IMR-90 (cell line): ENCODE measurements at regions not wholly inside any gene's neighbourhood (a gene's known extent, or its start where the extent isn't known, plus 50 kb on each side); places are given as distances from the start of the nearest gene placed in this dataset.
A peak's percentile ranks its signal among the peaks of the same experiment; 100 is the strongest.

Source experiments
- ATAC-seq: fragments of 200-7000 bp; cut with Tn5 transposase; 2 replicates; pipeline ENCODE4 v1.9.1; 2020; ENCODE audit warnings: low read depth, mild to moderate bottlenecking, moderate library complexity
- BruUV-seq: library from RNA; stranded (reverse); fragments of 400-500 nt; replicated peaks from 2 replicates; lab custom pipeline; 2021; lab: Mats Ljungman, UMichigan
- CTCF ChIA-PET: fragments of 300-600 bp; formaldehyde crosslinking; extraction: SDS; loops from one replicate; lab custom pipeline; 2021; ENCODE audit warnings: antibody characterized with exemption; lab: Yijun Ruan, JAX
- POLR2A ChIA-PET: fragments of 300-600 bp; sonication (Branson Sonifier 250); formaldehyde crosslinking; loops from one replicate; lab custom pipeline; 2022; ENCODE audit warnings: antibody characterized with exemption; ENCODE audit not compliant: unreplicated experiment; lab: Charles Lee
- DNase-seq: peaks from one replicate; pipeline ENCODE4 v3.0.0; 2013
- H2AFZ ChIP-seq: replicated peaks from 2 replicates; pipeline ENCODE3; 2013; ENCODE audit warnings: low read length, mild to moderate bottlenecking; ENCODE audit not compliant: poor library complexity
- H2AK5ac ChIP-seq: 2 replicates; pipeline ENCODE4 v1.6.1; 2013; ENCODE audit warnings: low read depth, low read length, inconsistent platforms
- H2AK9ac ChIP-seq: replicated peaks from 2 replicates; pipeline ENCODE3; 2013; ENCODE audit warnings: mild to moderate bottlenecking, low read depth, low read length, moderate library complexity; ENCODE audit not compliant: poor library complexity
- H2BK120ac ChIP-seq: 2 replicates; pipeline ENCODE4 v1.6.1; 2013; ENCODE audit warnings: low read depth, low read length, inconsistent platforms
- H2BK15ac ChIP-seq: 3 replicates; pipeline ENCODE4 v1.6.1; 2013; ENCODE audit warnings: low read depth, low read length, inconsistent platforms
- H2BK20ac ChIP-seq: 2 replicates; pipeline ENCODE4 v1.6.1; 2013; ENCODE audit warnings: low read depth, mild to moderate bottlenecking, inconsistent platforms, low read length, moderate library complexity
- H2BK5ac ChIP-seq: 2 replicates; pipeline ENCODE4 v1.6.1; 2013; ENCODE audit warnings: mild to moderate bottlenecking, low read depth, low read length, inconsistent platforms; ENCODE audit not compliant: poor library complexity, severe bottlenecking
- H3K14ac ChIP-seq: replicated peaks from 2 replicates; pipeline ENCODE4 v1.6.1; 2013; ENCODE audit warnings: low read depth, low read length, inconsistent platforms
- H3K18ac ChIP-seq: 2 replicates; pipeline ENCODE4 v1.6.1; 2013; ENCODE audit warnings: low read depth, low read length, control low read depth
- H3K23ac ChIP-seq: 2 replicates; pipeline ENCODE4 v1.6.1; 2013; ENCODE audit warnings: low read depth, low read length, inconsistent platforms
- H3K27ac ChIP-seq: 2 replicates; pipeline ENCODE4 v1.5.1; 2013; ENCODE audit warnings: mild to moderate bottlenecking, control low read depth, low read length; ENCODE audit not compliant: insufficient read depth
- H3K27me3 ChIP-seq: 2 replicates; pipeline ENCODE4 v1.6.1; 2013; ENCODE audit warnings: low read length; ENCODE audit not compliant: control insufficient read depth, insufficient read depth
- H3K36me3 ChIP-seq: 2 replicates; pipeline ENCODE4 v1.6.1; 2013; ENCODE audit warnings: low read length, mixed read lengths; ENCODE audit not compliant: control insufficient read depth, insufficient read depth
- H3K4ac ChIP-seq: 2 replicates; pipeline ENCODE4 v1.6.1; 2013; ENCODE audit warnings: low read depth, low read length, inconsistent platforms
- H3K4me1 ChIP-seq: 2 replicates; pipeline ENCODE4 v1.6.1; 2013; ENCODE audit warnings: low read length, mixed read lengths; ENCODE audit not compliant: control insufficient read depth, insufficient read depth
- H3K4me2 ChIP-seq: 2 replicates; pipeline ENCODE4 v1.6.1; 2013; ENCODE audit warnings: low read depth, mild to moderate bottlenecking, control low read depth, low read length, moderate library complexity
- H3K4me3 ChIP-seq: 2 replicates; pipeline ENCODE4 v1.5.1; 2013; ENCODE audit warnings: low read depth, mild to moderate bottlenecking, control low read depth, low read length, moderate library complexity; ENCODE audit not compliant: insufficient read depth
- H3K56ac ChIP-seq: 2 replicates; pipeline ENCODE4 v1.6.1; 2013; ENCODE audit warnings: low read length, inconsistent platforms; ENCODE audit not compliant: insufficient read depth; ENCODE audit errors: extremely low read depth
- H3K79me1 ChIP-seq, 2 experiments: 2 replicates each; pipeline ENCODE4 v1.6.1; 2013; ENCODE audit warnings: low read length in 2 of 2, inconsistent platforms in 1 of 2, low read depth in 1 of 2
- H3K9ac ChIP-seq: 2 replicates; pipeline ENCODE4 v1.6.1; 2013; ENCODE audit warnings: low read depth, low read length, control low read depth
- H3K9me1 ChIP-seq: 2 replicates; pipeline ENCODE4 v1.6.1; 2013; ENCODE audit warnings: low read length, inconsistent platforms; ENCODE audit not compliant: insufficient read depth
- H3K9me3 ChIP-seq: 2 replicates; pipeline ENCODE4 v1.6.1; 2013; ENCODE audit warnings: low read length; ENCODE audit not compliant: control insufficient read depth, insufficient read depth
- H4K20me1 ChIP-seq: 2 replicates; pipeline ENCODE4 v1.6.1; 2013; ENCODE audit warnings: low read length, inconsistent platforms; ENCODE audit not compliant: insufficient read depth
- H4K5ac ChIP-seq: 2 replicates; pipeline ENCODE4 v1.6.1; 2013; ENCODE audit warnings: mild to moderate bottlenecking, low read depth, low read length, control low read depth
- H4K8ac ChIP-seq, 2 experiments: 2 replicates each; pipeline ENCODE4 v1.6.1; 2013; ENCODE audit warnings: low read depth in 2 of 2, low read length in 2 of 2, control low read depth in 1 of 2, inconsistent platforms in 1 of 2
- H4K91ac ChIP-seq: 2 replicates; pipeline ENCODE4 v1.6.1; 2013; ENCODE audit warnings: low read depth, low read length, inconsistent platforms; ENCODE audit not compliant: insufficient read depth
- CHD1 ChIP-seq: IDR thresholded peaks from 2 replicates; pipeline ENCODE4 v1.6.1; 2012; ENCODE audit warnings: low read depth, low read length, improper control_type of control experiment
- CTCF ChIP-seq: conservative IDR thresholded peaks from 2 replicates; pipeline ENCODE4 v1.5.1; 2012; ENCODE audit warnings: mild to moderate bottlenecking, low read depth, low read length, improper control_type of control experiment
- MAFK ChIP-seq: IDR thresholded peaks from 2 replicates; pipeline ENCODE4 v1.6.1; 2012; ENCODE audit warnings: low read depth, low read length, improper control_type of control experiment
- NFE2L2 ChIP-seq: fragments of 150-350 bp; IDR thresholded peaks from 2 replicates; pipeline ENCODE4 v1.6.1; 2016; ENCODE audit warnings: low read depth, mild to moderate bottlenecking, low read length
- POLR2A ChIP-seq: IDR thresholded peaks from 2 replicates; pipeline ENCODE4 v1.6.1; 2012; ENCODE audit warnings: mild to moderate bottlenecking, low read depth, low read length
- RFX5 ChIP-seq: IDR thresholded peaks from 2 replicates; pipeline ENCODE4 v1.8.0; 2012; ENCODE audit warnings: low read depth, mild to moderate bottlenecking, low read length, moderate library complexity
- WGBS, 2 experiments: methylation state at CpG; one replicate each; pipeline versions ENCODE4 v1.1.5 to v1.1.7; 2013; ENCODE audit warnings: missing lambda C conversion rate in 2 of 2; ENCODE audit not compliant: insufficient read length in 1 of 2; ENCODE audit errors: extremely low coverage in 2 of 2; 5-methylcytosine and 5-hydroxymethylcytosine counted together
- dilution Hi-C: fragments of 300-500 bp; cut with HindIII; formaldehyde crosslinking; loops from one replicate; pipeline ENCODE4 v1.14.3; 2018; ENCODE audit warnings: low sequenced_read_pairs; ENCODE audit not compliant: unreplicated experiment
- in situ Hi-C: fragments of 300-500 bp; cut with MboI; formaldehyde crosslinking; loops from 3 replicates; pipeline ENCODE4 v1.14.3; 2019; ENCODE audit warnings: low sequenced_read_pairs, inconsistent platforms, mixed read lengths
- intact Hi-C: fragments of 100-400 bp; cut with micrococcal nuclease; formaldehyde crosslinking; loops from 2 replicates; pipeline ENCODE4 v1.10.0; 2022

- H3K9ac ChIP-seq, result no peak overlapping the region
- no peak overlapping the region for H2AK5ac ChIP-seq
- H2AFZ ChIP-seq, result no peak overlapping the region
- TF ChIP-seq NFE2L2, result no peak
- TF ChIP-seq MAFK, result 0 out of 2 replicates have a peak, but pooled peaks have one; percentile 33
- no peak for TF ChIP-seq CHD1
- no peak for TF ChIP-seq CTCF
- TF ChIP-seq RFX5, result no peak
- TF ChIP-seq POLR2A, result no peak
- no peaks in the 10 kb centered on the region for H3K79me1 ChIP-seq
- no peak overlapping the region for H3K14ac ChIP-seq
- H3K23ac ChIP-seq, result no peak overlapping the region
- H3K56ac ChIP-seq, result no peak overlapping the region
- no peaks in the 10 kb centered on the region for H3K9me1 ChIP-seq
- H2BK20ac ChIP-seq, result no peak overlapping the region
- intact Hi-C loops (no loop called here), dilution Hi-C loops (no loop called here), in situ Hi-C loops (no loop called here)
- no peak overlapping the region for H3K4me3 ChIP-seq
- H4K5ac ChIP-seq, result no peak overlapping the region
- H3K4ac ChIP-seq, result no peak overlapping the region
- H2AK9ac ChIP-seq, result no peak overlapping the region
- DNase-seq (no peak), ATAC-seq (no peak)
- no peak overlapping the region for H3K18ac ChIP-seq
- no peak overlapping the region for H2BK120ac ChIP-seq
- H3K27me3 ChIP-seq, result peaks cover 4% of the 10 kb centered on the region
- H2BK5ac ChIP-seq, result no peak overlapping the region
- H3K4me2 ChIP-seq, result no peak overlapping the region
- no peaks in the 10 kb centered on the region for H3K9me3 ChIP-seq
- no peaks in the 10 kb centered on the region for H3K4me1 ChIP-seq
- BruUV-seq, result no TSS peak
- H3K27ac ChIP-seq, result no peak overlapping the region
- H2BK15ac ChIP-seq, result no peak overlapping the region
- no peaks in the 10 kb centered on the region for H3K36me3 ChIP-seq
- CTCF ChIA-PET, result interaction anchor here (1.2 kb wide), 1 partner anchor 10 kb away, joined by 4 read pairs; no protein-coding TSS in a partner anchor
- POLR2A ChIA-PET, result no interaction called here
- WGBS, 2 experiments, result no CpG with 5 or more reads among the region's 3 CpGs
- H4K91ac ChIP-seq, result no peak overlapping the region
- H4K8ac ChIP-seq, result no peak overlapping the region
- no peaks in the 10 kb centered on the region for H4K20me1 ChIP-seq
Observed at GRCh38 chr13:99698816-99699099, 197.5 kb downstream of the TM9SF2 start.
